GM21447 (cell line): ENCODE measurements at regions not wholly inside any gene's neighbourhood (a gene's known extent, or its start where the extent isn't known, plus 50 kb on each side); places are given as distances from the start of the nearest gene placed in this dataset.
"Not testable (repeated sequence)": the region's sequence is repeated elsewhere in the genome, so short reads cannot be mapped to it uniquely, and the experiment has no call there.

Experiments
- ATAC-seq: cut with Tn5 transposase; IDR thresholded peaks from one replicate; pipeline ENCODE4 v1.9.1; 2021; ENCODE audit not compliant: unreplicated experiment

- ATAC-seq, result no peak
Measured at GRCh38 chr13:33340631-33341030, 55.1 kb upstream of the STARD13 start.

GRCh38 chr13:33341861-33342452 lies 56.4 kb upstream of the STARD13 start:
- no peak for ATAC-seq

GRCh38 chr13:33345842-33346241 lies 60.3 kb upstream of the STARD13 start:
- ATAC-seq, result no peak

- no peak for ATAC-seq
Measured at GRCh38 chr13:33347861-33348260, 62.3 kb upstream of the STARD13 start.

GRCh38 chr13:33348366-33348765 lies 62.8 kb upstream of the STARD13 start:
- no peak for ATAC-seq

- ATAC-seq, result no peak
Measured at GRCh38 chr13:33349288-33349985, 63.9 kb upstream of the STARD13 start.

GRCh38 chr13:33349986-33350826 lies 64.7 kb upstream of the STARD13 start:
- ATAC-seq, result no peak

GRCh38 chr13:33351319-33351718 lies 65.8 kb upstream of the STARD13 start:
- ATAC-seq, result no peak

- no peak for ATAC-seq
Measured at GRCh38 chr13:33352041-33352440, 66.5 kb upstream of the STARD13 start.

- ATAC-seq, result no peak
Measured at GRCh38 chr13:33352526-33352925, 67.0 kb upstream of the STARD13 start.

GRCh38 chr13:33353210-33353609 lies 67.7 kb upstream of the STARD13 start:
- peak; percentile 62 for ATAC-seq

- no peak for ATAC-seq
Measured at GRCh38 chr13:33353646-33354045, 68.1 kb upstream of the STARD13 start.

- ATAC-seq, result no peak
Measured at GRCh38 chr13:33355201-33355895, 69.8 kb upstream of the STARD13 start.

GRCh38 chr13:33358076-33358475 lies 72.5 kb upstream of the STARD13 start:
- ATAC-seq, result not testable (repeated sequence)

GRCh38 chr13:33362986-33363727 lies 77.6 kb upstream of the STARD13 start:
- ATAC-seq, result no peak

GRCh38 chr13:33364192-33364591 lies 78.6 kb upstream of the STARD13 start:
- no peak for ATAC-seq

GRCh38 chr13:33366469-33367062 lies 81.0 kb upstream of the STARD13 start:
- ATAC-seq, result no peak

GRCh38 chr13:33367171-33367895 lies 81.8 kb upstream of the STARD13 start:
- ATAC-seq, result no peak

GRCh38 chr13:33367926-33368325 lies 82.4 kb upstream of the STARD13 start:
- no peak for ATAC-seq

- ATAC-seq, result no peak
Measured at GRCh38 chr13:33369073-33369472, 83.5 kb upstream of the STARD13 start.
